ENCODE measurements at regions not wholly inside any gene's neighbourhood (a gene's known extent, or its start where the extent isn't known, plus 50 kb on each side); places are given as distances from the start of the nearest gene placed in this dataset.
"Not testable (repeated sequence)": the region's sequence is repeated elsewhere in the genome, so short reads cannot be mapped to it uniquely, and the experiment has no call there.

GRCh38 chr15:57767481-57767880 is 61.0 kb downstream of the POLR2M start:
- DNase-seq, result no peak

- no peak for DNase-seq
Measured at GRCh38 chr15:57769266-57769665, 62.8 kb downstream of the POLR2M start.

GRCh38 chr15:57770495-57770894 is 64.0 kb downstream of the POLR2M start:
- DNase-seq, result no peak

GRCh38 chr15:57772223-57772957 is 65.9 kb downstream of the POLR2M start:
- no peak for DNase-seq

GRCh38 chr15:57773051-57773450 is 66.5 kb downstream of the POLR2M start:
- no peak for DNase-seq

- no peak for DNase-seq
Measured at GRCh38 chr15:57777003-57777402, 70.5 kb downstream of the POLR2M start.

GRCh38 chr15:57780471-57780870 is 74.0 kb downstream of the POLR2M start:
- DNase-seq, result no peak

- no peak for DNase-seq
Measured at GRCh38 chr15:57782731-57783130, 76.2 kb downstream of the POLR2M start.

GRCh38 chr15:57784081-57784511 is 77.6 kb downstream of the POLR2M start:
- no peak for DNase-seq

GRCh38 chr15:57785039-57785438 is 78.5 kb downstream of the POLR2M start:
- no peak for DNase-seq

- no peak for DNase-seq
Measured at GRCh38 chr15:57785959-57786358, 79.4 kb downstream of the POLR2M start.

GRCh38 chr15:57789225-57789624 is 82.7 kb downstream of the POLR2M start:
- no peak for DNase-seq

- DNase-seq, result no peak
Measured at GRCh38 chr15:57792724-57793449, 86.4 kb downstream of the POLR2M start.

- DNase-seq, result no peak
Measured at GRCh38 chr15:57795261-57795660, 88.7 kb downstream of the POLR2M start.

GRCh38 chr15:57796146-57796545 is 89.6 kb downstream of the POLR2M start:
- no peak for DNase-seq

GRCh38 chr15:57797110-57797509 is 90.6 kb downstream of the POLR2M start:
- no peak for DNase-seq

GRCh38 chr15:57797568-57798267 is 91.2 kb downstream of the POLR2M start:
- DNase-seq, result no peak

- no peak for DNase-seq
Measured at GRCh38 chr15:57806003-57806402, 99.5 kb downstream of the POLR2M start.

- not testable (repeated sequence) for DNase-seq
Measured at GRCh38 chr15:57809285-57809684, 102.8 kb downstream of the POLR2M start.

GRCh38 chr15:57816599-57816998 is 110.1 kb downstream of the POLR2M start:
- no peak for DNase-seq

GRCh38 chr15:57819646-57820045 is 113.1 kb downstream of the POLR2M start:
- no peak for DNase-seq

GRCh38 chr15:57820119-57820518 is 113.6 kb downstream of the POLR2M start:
- no peak for DNase-seq

GRCh38 chr15:57821826-57822225 is 115.3 kb downstream of the POLR2M start:
- no peak for DNase-seq
